SK-N-MC (cell line): ENCODE measurements at regions not wholly inside any gene's neighbourhood (a gene's known extent, or its start where the extent isn't known, plus 50 kb on each side); places are given as distances from the start of the nearest gene placed in this dataset.

Source experiments
- EZH2 ChIP-seq: fragments of 200-600 bp; sonication (generic); IDR thresholded peaks from one replicate; pipeline ENCODE4 v1.6.1; 2017; ENCODE audit warnings: antibody characterized with exemption
- FOXP2 ChIP-seq: optimal IDR thresholded peaks from 2 replicates; pipeline ENCODE3; 2011; ENCODE audit warnings: mild to moderate bottlenecking, moderate library complexity; ENCODE audit not compliant: insufficient read depth; ENCODE audit errors: extremely low read length, control extremely low read depth
- POLR2AphosphoS5 ChIP-seq: IDR thresholded peaks from 2 replicates; pipeline ENCODE4 v1.6.1; 2012; ENCODE audit warnings: mild to moderate bottlenecking, low read depth, low read length, borderline replicate concordance

DNA sequence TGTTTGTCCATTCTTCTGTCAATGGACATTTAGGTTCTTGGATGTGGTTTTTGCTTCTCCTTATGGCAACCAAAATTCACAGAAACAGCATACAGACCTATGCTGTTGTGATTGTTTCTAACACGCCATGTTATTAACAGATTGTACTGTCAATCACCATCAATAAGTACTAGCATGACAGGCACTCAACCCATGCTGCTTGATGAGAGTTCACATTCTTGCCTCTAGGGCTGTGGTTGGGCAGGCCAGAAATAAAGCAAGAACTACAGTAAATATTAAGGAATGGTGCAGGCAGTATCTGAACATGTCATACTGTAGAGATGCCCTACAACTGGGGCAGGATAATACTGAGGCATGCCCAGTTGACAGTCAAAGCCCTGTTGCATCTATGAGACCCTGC is 171.2 kb upstream of the ZFHX3 start:
- TF ChIP-seq EZH2, result no peak
- TF ChIP-seq POLR2AphosphoS5, result no peak
- TF ChIP-seq FOXP2, result no peak
